ENCODE measurements at regions not wholly inside any gene's neighbourhood (a gene's known extent, or its start where the extent isn't known, plus 50 kb on each side); places are given as distances from the start of the nearest gene placed in this dataset.

DNA sequence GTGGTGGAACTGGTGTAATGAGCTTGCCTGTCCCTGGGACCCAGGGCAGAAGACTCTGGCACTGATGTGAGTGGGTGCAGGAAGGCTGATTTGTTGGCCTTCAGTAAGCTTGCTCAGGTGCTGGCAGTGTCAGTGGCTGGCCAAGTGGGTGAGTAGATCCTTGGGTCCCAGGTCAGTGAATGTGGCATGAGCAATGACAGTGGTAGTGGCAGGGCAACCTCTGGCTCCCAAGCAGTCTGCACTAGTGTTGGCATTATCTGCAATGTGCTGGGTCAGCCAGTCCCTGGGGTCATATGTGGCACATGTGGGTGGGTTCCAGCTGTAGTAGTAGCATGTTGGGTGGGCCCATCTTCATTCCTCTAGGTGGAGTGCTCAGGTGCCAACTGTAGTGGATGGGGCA lies 640.9 kb upstream of the GRM3 start:
- H3K4me3 ChIP-seq (ENCODE audit: control insufficient read depth, low read depth, low read length), result no peak overlapping the region
- DNase-seq (ENCODE audit: low read depth), result no peak
- TF ChIP-seq, protein P1, sequence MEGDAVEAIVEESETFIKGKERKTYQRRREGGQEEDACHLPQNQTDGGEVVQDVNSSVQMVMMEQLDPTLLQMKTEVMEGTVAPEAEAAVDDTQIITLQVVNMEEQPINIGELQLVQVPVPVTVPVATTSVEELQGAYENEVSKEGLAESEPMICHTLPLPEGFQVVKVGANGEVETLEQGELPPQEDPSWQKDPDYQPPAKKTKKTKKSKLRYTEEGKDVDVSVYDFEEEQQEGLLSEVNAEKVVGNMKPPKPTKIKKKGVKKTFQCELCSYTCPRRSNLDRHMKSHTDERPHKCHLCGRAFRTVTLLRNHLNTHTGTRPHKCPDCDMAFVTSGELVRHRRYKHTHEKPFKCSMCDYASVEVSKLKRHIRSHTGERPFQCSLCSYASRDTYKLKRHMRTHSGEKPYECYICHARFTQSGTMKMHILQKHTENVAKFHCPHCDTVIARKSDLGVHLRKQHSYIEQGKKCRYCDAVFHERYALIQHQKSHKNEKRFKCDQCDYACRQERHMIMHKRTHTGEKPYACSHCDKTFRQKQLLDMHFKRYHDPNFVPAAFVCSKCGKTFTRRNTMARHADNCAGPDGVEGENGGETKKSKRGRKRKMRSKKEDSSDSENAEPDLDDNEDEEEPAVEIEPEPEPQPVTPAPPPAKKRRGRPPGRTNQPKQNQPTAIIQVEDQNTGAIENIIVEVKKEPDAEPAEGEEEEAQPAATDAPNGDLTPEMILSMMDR (IDR thresholded peaks at IDR 0.05; ENCODE audit: control insufficient read depth, insufficient read depth, low read depth, low read length, missing control alignments), result no peak

DNA sequence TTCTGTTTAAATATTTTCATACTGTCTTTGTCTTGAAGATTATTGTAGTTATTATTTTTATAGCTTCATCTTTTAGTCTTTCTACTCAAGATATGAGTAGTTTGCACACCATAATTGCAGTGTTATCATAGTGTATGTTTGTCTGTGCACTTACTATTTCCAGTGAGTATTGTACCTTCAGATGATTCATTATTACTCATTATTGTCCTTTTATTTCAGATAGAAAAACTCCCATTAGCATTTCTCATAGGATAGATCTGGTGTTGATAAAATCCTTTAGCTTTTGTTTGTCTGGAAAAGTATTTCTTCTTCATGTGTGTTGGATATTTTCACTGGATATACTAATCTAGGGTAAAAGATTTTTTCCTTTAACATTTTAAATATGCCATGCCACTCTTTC lies 646.2 kb upstream of the GRM3 start:
- TF ChIP-seq, protein P1 (IDR thresholded peaks at IDR 0.05; ENCODE audit: control insufficient read depth, insufficient read depth, low read depth, low read length, missing control alignments), result no peak
- H3K4me3 ChIP-seq (ENCODE audit: control insufficient read depth, low read depth, low read length), result no peak overlapping the region
- no peak for DNase-seq (ENCODE audit: low read depth)

DNA sequence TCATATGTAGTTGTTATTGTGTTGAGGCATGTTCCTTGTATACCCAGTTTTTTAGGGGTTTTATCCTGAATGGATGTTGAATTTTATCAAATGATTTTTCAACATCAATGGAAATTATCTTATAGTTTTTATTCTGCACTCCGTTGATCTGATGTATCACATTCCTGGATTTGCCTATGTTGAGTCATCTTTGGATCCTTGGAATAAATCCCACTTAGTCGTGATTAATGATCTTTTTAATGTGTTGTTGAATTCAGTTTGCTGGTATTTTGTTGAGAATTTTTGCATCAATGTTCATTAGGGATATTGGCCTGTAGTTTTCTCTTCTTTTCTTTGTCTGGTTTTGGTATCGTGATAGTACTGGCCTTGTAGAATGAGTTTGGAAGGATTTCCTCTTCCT lies 648.6 kb upstream of the GRM3 start:
- no peak for DNase-seq (ENCODE audit: low read depth)
- TF ChIP-seq, protein P1 (IDR thresholded peaks at IDR 0.05; ENCODE audit: control insufficient read depth, insufficient read depth, low read depth, low read length, missing control alignments), result no peak

DNA sequence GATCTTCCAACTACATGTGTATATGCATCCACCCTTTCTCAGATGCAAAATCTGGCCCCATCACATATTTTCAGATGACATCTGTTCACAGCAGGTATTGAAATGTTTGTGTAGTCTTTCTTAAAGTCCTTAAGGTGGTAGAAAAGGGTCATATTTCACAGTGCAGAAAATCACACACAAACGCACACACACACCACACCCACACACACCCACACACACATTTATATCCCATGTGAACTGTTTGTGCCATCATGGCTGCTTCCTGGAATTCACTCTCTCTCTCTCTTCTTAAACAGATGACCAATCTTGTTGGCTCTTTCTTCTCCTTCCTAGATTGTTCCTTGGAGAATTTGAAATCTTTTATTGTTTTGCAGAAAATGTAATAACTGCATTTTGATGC lies 663.0 kb upstream of the GRM3 start:
- no peak for DNase-seq (ENCODE audit: low read depth)
- H3K4me3 ChIP-seq (ENCODE audit: control insufficient read depth, low read depth, low read length), result no peak overlapping the region
- TF ChIP-seq, protein P1 (IDR thresholded peaks at IDR 0.05; ENCODE audit: control insufficient read depth, insufficient read depth, low read depth, low read length, missing control alignments), result no peak

More for the DNA sequence above, 648.6 kb upstream of the GRM3 start:
- no peak overlapping the region for H3K4me3 ChIP-seq (ENCODE audit: control insufficient read depth, low read depth, low read length)

DNA sequence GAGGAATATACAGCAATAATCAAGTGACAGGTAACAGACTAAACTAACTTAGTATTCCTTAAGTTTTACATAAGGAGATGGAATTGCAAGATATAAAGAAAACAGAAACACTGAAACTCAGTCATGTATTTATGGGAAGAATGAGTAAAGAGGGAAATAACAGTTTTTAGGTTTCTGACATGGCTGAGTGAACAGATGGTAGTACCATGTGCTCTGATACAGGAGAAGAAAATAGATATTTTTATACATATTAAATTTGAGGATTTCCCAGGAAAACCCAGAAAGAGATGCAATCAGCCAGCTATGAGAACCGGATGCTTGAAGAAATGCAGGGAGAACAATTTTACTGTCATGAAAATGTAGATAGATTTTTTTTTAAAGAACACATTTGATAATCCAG lies 669.5 kb upstream of the GRM3 start:
- H3K4me3 ChIP-seq (ENCODE audit: control insufficient read depth, low read depth, low read length), result no peak overlapping the region
- TF ChIP-seq, protein P1 (IDR thresholded peaks at IDR 0.05; ENCODE audit: control insufficient read depth, insufficient read depth, low read depth, low read length, missing control alignments), result no peak
- DNase-seq (ENCODE audit: low read depth), result no peak

DNA sequence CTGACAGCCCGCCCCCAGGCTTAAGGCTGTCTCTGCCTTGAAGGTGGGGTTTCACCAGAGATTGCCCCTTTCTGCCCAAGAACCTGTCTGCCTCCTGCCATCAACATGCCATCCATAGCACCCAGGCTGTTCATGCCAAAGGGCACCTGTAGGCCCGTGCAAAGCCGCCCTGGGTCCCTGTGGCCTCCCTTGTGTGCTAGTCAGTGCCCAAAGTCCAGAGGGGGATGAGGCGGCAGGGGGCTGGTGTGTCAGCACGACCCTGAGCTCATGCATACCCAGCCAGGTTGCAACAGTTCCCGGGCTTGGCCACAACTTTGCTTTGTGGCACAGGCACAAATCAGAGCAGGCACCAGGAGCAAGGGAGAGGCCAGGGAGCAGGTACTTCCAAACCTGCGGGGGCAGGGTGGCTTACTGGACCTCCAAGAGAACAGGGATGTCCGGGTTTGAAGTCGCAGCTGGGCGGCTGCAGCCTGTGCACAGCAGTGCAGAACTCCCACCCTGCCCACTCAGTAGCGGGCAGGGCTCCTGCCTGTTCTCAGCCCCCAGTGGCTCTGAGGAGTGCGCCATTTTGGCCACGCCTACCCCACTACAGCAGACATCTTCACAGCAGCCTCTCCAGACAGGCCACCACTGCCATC lies 671.1 kb upstream of the GRM3 start:
- TF ChIP-seq, protein P1 (IDR thresholded peaks at IDR 0.05; ENCODE audit: control insufficient read depth, insufficient read depth, low read depth, low read length, missing control alignments), result no peak
- no peak overlapping the region for H3K4me3 ChIP-seq (ENCODE audit: control insufficient read depth, low read depth, low read length)
- no peak for DNase-seq (ENCODE audit: low read depth)
